LNCaP clone FGC (cell line): ENCODE measurements at regions not wholly inside any gene's neighbourhood (a gene's known extent, or its start where the extent isn't known, plus 50 kb on each side); places are given as distances from the start of the nearest gene placed in this dataset.

Experiments used
- DNase-seq: peaks from one replicate; pipeline ENCODE4 v3.0.0-alpha.2; 2011; ENCODE audit warnings: low read depth
- H3K4me3 ChIP-seq: 2 replicates; pipeline ENCODE4 v1.5.1; 2011; ENCODE audit warnings: mild to moderate bottlenecking, low read depth, low read length, control low read depth
- TF ChIP-seq, protein P1 (sequence below): IDR thresholded peaks from 2 replicates; pipeline ENCODE4 v1.5.1; 2012; ENCODE audit warnings: mild to moderate bottlenecking; ENCODE audit not compliant: control insufficient read depth, insufficient read depth; ENCODE audit errors: extremely low read depth

- no peak for DNase-seq
- TF ChIP-seq, protein P1, sequence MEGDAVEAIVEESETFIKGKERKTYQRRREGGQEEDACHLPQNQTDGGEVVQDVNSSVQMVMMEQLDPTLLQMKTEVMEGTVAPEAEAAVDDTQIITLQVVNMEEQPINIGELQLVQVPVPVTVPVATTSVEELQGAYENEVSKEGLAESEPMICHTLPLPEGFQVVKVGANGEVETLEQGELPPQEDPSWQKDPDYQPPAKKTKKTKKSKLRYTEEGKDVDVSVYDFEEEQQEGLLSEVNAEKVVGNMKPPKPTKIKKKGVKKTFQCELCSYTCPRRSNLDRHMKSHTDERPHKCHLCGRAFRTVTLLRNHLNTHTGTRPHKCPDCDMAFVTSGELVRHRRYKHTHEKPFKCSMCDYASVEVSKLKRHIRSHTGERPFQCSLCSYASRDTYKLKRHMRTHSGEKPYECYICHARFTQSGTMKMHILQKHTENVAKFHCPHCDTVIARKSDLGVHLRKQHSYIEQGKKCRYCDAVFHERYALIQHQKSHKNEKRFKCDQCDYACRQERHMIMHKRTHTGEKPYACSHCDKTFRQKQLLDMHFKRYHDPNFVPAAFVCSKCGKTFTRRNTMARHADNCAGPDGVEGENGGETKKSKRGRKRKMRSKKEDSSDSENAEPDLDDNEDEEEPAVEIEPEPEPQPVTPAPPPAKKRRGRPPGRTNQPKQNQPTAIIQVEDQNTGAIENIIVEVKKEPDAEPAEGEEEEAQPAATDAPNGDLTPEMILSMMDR: no peak
- H3K4me3 ChIP-seq: no peak overlapping the region
Observed at GRCh38 chr14:28607661-28608060, 158.9 kb upstream of the FOXG1 start.

GRCh38 chr14:28608443-28608842 lies 158.1 kb upstream of the FOXG1 start:
- DNase-seq: no peak
- H3K4me3 ChIP-seq: no peak overlapping the region
- TF ChIP-seq, protein P1: no peak

DNA sequence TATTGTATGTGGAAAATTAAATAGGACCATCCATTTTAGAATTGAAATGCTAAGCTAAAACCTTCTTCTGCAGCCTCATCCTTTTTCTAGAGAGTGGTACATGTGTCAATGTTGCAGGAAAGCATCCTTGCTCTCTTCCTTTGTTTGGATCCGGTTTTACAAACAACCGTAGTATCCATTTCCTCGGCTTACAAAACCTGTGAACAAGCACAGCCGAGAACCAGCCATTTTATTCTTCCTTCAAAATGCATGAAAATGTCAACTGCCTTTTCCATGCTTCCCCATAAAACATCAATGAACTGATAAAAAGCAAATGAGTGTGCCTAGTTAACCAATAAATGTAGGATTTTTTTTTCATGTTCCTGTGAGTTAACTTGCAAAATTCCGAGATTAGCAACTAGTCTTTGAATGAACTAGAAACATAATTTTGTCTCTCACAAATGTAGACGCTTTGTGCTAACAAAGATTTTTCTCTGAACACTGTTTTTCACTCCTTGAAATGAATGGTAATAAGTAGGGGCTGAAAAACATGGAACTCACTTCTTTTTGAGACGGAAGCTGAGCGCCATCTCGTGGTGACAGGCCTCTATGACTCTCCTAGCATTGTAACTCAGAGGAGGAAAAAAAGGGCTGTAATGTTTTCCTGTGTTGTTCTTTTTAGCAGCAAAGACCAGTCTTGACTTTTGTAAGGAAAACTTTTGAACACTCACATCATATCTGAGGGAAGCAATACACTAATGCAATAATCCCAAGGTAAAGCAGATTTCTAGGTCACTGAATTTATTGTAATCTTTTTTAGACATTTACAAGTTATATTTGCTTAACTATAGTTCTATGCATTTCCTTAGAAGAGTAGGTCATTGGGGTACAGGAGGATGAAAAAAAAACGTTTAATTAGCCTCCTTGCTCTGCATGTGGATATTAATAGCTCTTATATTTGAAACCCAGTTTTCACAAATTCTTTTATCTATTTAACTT lies 157.4 kb upstream of the FOXG1 start:
- TF ChIP-seq, protein P1: peak; percentile 87
- peak; percentile 8 for DNase-seq
- H3K4me3 ChIP-seq: no peak overlapping the region

DNA sequence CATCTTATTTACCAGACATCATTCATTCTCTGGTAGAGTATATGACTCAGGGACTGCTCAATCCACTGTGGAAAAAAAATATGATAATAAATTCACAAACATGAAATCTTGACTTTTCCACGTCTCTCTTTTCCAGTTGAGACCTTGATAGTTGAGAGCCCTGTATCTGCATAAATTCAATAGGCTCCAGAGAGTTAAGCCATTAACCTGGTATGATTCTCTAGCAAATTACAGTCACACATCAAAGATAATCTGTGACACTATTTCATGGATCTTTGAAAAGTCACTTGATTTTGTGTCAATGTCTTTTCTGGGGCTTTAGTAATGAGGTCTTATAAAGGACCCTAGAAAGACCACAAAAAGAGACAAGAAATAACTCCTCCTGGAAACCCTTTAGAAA lies 154.2 kb upstream of the FOXG1 start:
- TF ChIP-seq, protein P1: no peak
- H3K4me3 ChIP-seq: no peak overlapping the region
- no peak for DNase-seq

DNA sequence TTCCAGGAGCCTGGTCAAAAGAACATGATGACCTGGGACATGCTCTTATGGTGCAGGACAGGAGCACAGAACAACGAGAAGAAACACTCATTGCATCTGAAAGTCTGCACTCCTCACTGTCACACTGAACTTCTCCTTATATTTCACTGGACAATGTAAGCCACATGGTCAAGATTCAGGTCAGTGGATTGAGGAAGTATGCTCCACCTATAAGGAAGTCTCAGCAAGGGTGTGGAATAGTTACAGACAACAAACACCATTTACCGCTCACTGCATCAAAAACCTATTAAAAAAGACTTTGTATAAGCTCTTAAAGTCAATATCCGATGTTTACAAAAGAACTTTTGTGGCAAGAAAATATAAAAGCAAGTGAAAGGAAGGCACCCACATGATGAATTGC lies 153.1 kb upstream of the FOXG1 start:
- no peak overlapping the region for H3K4me3 ChIP-seq
- no peak for DNase-seq
- TF ChIP-seq, protein P1: no peak

- TF ChIP-seq, protein P1: no peak
- H3K4me3 ChIP-seq: no peak overlapping the region
- DNase-seq: no peak
Observed at GRCh38 chr14:28626780-28627179, 139.8 kb upstream of the FOXG1 start.
